Left lobe of liver (tissue), 2 donors: ENCODE measurements at regions not wholly inside any gene's neighbourhood (a gene's known extent, or its start where the extent isn't known, plus 50 kb on each side); places are given as distances from the start of the nearest gene placed in this dataset.
A peak's percentile ranks its signal among the peaks of the same experiment; 100 is the strongest.
"Not testable (repeated sequence)": the region's sequence is repeated elsewhere in the genome, so short reads cannot be mapped to it uniquely, and the experiment has no call there.

Experiments
- ATAC-seq: fragments of 200-7000 bp; cut with Tn5 transposase; one replicate; pipeline ENCODE4 v1.9.1; 2020; ENCODE audit warnings: mild to moderate bottlenecking, moderate library complexity
- DNase-seq: peaks from one replicate; pipeline ENCODE4 v3.0.0-alpha.2; 2020; ENCODE audit warnings: low spot score
- donor health status: DM: no; HTN: no; CAD: no; lungs with moderate emphysema.
- donor health status: DM: no; HTN: yes; CAD: no.

GRCh38 chr17:5745111-5745813, 161.0 kb upstream of the NLRP1 start:
- no peak for DNase-seq
- no peak for ATAC-seq

DNA sequence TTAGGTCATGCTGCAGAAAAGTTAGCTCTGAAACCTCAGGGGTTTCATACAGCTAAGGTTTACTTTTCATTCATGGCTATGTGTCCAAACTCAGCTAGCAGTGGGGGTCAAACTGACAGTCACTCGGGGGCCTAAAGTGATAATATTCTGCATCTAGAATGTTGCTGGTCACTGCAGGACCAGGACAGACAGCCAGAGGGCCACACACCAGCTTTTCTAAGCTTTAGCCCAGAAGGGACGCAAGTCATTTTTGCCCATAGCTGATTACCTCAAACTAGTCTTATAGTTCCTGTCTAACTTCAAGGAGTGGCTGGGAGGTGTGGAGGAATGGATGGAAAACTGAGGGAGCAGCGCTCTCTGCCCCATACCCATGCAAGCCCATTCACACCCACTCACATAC, 163.0 kb upstream of the NLRP1 start:
- DNase-seq (no peak), ATAC-seq (no peak)

DNA sequence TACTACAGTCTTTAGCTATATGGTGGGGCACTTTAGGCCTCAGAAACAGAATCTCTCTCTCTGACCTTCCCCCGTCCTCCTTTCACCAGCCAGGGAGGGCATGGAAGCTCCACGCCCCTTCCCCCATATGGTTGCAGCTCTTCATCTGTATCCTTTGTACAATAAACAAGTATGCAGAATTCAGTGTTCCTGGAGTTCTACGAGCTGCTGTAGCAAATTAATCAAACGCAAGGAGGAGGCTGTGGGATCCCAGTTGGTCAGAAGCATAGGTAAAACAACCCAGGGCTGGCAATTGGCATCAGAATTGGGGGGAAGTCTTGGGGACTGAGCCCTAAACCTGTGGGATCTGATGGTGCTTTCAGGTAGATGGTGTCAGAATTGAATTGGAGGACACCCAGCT, 163.7 kb upstream of the NLRP1 start:
- ATAC-seq (no peak), DNase-seq (no peak)

GRCh38 chr17:5753421-5753820, 169.1 kb upstream of the NLRP1 start:
- DNase-seq: no peak
- no peak for ATAC-seq

DNA sequence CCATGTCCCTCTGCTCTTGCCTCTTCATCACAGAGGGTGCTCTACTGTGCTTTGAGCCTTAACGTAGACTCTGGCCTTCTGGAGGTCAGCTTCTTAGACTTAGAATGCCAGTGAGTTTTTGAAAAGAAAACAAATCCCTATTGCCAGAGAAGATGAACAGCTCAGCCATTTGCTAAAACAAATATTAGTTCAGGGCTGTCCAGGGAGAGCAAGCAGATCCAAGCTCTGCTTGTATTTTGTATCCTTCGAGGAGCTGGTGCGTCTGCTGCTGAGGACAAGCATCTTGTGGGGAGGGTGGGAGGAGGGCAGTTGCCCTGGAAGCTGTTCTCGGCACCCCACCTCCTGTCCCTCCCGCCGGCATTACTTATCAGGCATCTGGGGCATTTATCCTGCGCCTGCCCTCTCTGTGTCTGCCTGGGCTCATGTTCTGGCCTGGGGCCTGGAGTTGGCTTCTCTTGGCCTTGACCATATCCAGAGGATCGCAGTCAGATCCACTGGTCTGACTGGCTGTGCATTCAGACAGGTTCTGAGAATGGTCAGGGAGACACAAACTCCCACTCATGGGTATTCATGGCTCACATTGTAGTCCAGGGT, 173.1 kb upstream of the NLRP1 start:
- DNase-seq: no peak
- ATAC-seq: peak; percentile 57

- no peak for ATAC-seq
- no peak for DNase-seq
These were observed 174.3 kb upstream of the NLRP1 start for GRCh38 chr17:5758651-5759050.

- DNase-seq (no peak), ATAC-seq (peak; percentile 32)
These were observed 175.2 kb upstream of the NLRP1 start for GRCh38 chr17:5759501-5759925.

DNA sequence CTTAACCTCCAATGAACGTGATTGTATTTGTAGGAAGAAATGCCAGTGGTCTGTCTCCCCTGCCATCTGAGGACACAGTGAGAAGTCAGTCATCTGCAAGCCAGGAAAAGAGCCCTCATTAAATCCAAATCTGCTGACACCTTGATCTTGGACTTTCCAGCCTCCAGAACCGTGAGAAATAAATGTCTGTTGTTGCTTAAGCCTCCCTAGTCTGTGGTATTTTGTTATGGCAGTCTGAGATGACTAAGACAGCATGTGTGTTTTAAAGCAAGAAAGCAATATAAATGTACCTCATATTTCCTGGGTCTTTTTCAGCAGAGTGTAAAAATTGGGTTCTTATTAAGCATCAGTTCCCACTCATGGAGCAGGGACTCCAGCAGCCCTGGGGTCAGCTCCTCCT, 177.9 kb upstream of the NLRP1 start:
- DNase-seq (no peak), ATAC-seq (no peak)

DNA sequence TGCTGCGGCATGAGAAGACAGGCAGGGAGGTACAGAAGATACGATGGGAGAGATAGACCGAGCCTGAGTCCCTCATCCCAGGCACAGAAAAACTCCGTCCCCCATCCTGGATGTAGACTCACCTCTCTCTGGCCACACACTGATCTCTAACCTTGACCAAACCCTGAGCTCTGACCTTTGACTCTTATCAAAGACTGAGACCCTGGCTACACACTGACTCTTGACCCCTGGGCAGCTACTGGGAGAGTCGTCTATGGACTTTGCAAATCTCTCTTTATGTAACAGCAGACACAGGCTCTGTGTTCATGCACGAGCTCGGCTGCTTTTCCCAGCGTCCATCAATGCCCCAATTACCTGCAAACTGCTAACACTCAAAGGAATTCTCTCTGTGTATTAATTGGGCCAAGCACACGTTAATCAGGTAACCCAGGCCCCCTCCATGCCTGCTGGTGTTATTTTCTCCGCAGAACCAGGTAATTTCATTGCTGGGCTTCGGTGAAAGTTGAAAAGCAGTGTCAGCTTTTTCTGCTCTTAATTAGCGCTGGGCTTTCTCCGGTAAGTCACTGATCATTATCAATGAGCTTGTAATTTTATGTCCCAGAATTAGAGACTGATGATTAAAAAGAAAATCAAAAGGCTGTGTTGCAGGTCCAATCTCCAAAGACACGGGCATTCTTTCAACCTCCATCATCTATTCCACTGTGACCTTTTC, 179.4 kb upstream of the NLRP1 start:
- peak; percentile 28 for ATAC-seq
- no peak for DNase-seq

DNA sequence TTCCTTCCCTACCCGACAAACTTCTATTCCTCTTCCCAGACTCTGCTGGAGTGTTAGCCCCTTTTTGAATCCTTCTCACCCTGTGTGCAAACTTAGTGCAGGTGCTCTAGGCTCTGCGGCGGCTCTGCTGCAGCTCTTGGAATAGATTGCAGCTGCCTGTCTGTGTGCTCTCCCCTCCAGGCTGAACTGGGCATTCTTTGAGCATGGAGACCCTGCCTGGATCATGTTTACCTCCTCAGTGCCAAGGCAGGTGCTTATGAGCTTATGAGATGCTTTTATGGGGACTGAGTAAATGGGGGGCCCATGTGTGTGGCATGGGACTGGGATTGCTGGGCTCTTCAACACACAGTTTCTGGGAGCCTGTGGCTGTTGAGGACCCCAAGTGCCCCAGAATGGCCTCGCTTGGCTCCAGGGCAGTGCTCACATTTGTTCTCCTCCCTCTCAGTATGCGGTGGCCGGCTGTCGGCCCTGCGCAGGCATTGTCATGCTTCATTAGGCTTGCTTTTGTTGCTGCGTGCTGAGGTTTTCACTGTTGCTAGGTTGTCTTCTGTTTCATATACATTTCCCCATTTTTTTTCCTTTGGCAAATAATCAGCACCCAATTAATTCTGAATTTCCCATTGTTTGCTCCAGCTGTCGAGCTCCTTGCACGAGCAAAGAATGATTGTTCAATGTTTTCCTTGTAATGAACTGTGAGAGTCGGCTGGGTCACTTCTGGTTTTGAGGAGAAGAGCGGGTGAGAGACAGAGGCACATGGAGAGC, 185.5 kb upstream of the NLRP1 start:
- DNase-seq (no peak), ATAC-seq (no peak)

- ATAC-seq (no peak), DNase-seq (no peak)
These were observed 186.3 kb upstream of the NLRP1 start for GRCh38 chr17:5770441-5771270.

GRCh38 chr17:5771271-5771577, 186.9 kb upstream of the NLRP1 start:
- not testable (repeated sequence) for DNase-seq, ATAC-seq

DNA sequence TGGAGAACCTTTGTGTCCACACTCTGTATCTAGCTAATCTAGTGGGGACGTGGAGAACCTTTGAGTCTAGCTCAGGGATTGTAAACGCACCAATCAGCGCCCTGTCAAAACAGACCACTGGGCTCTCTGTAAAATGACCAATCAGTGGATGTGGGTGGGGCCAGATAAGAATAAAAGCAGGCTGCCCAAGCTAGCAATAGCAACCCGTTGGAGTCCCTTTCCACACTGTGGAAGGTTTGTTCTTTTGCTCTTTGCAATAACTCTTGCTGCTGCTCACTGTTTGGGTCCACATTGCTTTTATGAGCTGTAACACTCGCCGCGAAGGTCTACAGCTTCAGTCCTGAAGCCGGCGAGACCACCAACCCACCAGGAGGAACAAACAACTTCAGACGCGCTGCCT, 187.7 kb upstream of the NLRP1 start:
- not testable (repeated sequence) for DNase-seq, ATAC-seq

GRCh38 chr17:5772720-5773119, 188.4 kb upstream of the NLRP1 start:
- no peak for ATAC-seq
- no peak for DNase-seq

DNA sequence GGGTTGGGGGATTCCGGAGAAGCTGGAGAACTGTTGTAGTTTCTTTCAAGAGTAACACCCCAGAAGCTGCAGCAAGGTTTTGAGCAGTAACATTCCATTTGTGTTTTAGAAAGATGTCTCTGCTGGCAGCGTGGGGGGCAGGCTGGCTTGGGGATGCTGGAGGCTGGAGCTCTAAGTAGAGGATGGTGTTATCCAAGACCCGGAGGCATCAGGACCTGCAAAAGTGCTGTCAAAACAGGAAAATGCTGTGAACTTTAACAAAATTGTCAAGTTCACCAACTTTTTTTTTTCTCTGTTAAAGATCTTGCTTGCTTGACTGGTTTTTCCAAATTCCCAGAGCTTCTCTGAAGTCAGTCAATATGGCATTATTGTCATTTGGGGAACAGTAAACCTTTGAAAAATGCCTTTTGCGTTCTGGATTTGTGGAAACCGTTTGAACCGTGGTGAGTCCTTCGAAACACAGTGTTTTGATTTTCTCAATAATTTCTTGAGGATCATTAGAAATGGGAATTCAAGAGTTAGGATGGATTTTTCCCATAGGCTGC, 189.6 kb upstream of the NLRP1 start:
- ATAC-seq (no peak), DNase-seq (no peak)

DNA sequence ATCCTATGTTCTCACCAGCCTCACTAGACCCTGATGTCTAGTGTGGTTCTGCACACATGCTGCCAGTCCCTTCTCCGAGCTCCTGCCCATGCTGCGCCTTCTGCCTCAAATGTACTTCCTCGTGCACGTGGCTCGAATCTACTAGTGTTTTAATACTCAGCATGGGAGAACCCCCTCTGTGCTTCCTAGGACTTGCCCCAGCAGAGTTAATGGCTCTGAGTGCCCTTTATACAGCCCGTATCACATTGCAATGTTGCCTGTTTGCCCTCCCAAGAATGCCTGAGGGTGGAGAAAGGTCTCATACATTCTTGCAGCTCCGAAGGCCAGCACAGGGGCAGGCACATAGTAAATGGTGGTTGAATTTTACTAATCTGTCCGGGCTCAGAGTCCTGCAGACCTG, 190.8 kb upstream of the NLRP1 start:
- ATAC-seq (no peak), DNase-seq (no peak)

DNA sequence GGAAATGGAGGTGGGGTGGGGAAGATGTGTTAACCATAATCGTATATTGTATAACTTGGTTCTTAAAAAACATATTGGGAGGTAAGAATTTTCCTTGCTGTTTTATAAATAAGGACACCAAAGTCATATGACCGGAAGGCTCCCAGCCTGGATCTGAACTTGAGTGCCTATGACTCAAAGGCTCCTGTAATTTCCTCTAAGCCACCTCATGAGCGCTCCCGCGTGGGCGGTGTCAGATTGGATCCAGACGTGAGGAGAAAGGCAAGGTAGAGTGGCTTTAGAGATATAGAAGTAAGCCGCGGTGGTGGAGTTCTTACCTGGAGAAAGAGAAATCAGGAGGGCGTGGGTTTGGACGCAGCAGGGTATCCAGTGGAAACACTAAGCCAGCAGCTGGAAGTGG, 196.2 kb upstream of the NLRP1 start:
- DNase-seq (no peak), ATAC-seq (no peak)

DNA sequence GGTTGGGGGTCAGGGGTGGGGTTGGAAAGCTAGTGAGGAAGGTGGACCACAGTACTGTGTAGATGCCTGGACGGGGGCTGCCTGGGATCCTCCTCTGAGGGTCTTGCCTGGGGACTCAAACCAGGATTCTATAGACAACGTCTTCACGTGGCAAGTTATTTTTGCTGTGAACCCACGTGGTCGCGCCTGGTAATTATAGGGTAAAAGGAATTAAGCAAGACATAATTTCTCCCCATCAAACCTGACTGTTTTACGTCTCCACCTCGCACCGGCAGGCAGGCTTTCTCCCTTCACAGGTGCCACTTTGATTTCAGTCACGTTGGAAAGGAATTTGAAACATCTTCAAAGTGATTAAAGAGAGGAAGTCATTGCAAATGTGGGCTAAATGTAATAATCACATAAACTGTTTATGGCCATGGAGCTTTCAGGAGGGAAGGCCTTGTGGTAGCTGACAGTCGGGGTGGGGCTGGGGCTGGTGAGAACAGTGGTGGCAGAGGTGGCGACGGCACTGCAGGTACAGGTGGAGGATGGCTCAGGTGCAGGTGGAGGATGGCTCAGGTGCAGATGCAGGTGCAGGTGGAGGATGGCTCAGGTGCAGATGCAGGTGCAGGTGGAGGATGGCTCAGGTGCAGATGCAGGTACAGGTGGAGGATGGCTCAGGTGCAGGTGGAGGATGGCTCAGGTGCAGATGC, 197.1 kb upstream of the NLRP1 start:
- no peak for ATAC-seq

GRCh38 chr17:5783269-5783668, 199.0 kb upstream of the NLRP1 start:
- no peak for ATAC-seq
- no peak for DNase-seq

More for the DNA sequence above, 197.1 kb upstream of the NLRP1 start:
- no peak for DNase-seq

GRCh38 chr17:5783851-5784250, 199.5 kb upstream of the NLRP1 start:
- ATAC-seq (no peak), DNase-seq (no peak)
